GM06990 (cell line): ENCODE measurements at regions not wholly inside any gene's neighbourhood (a gene's known extent, or its start where the extent isn't known, plus 50 kb on each side); places are given as distances from the start of the nearest gene placed in this dataset.

Source experiments
- DNase-seq: peaks from one replicate; pipeline ENCODE4 v3.0.0-alpha.2; 2011; ENCODE audit not compliant: insufficient read length; ENCODE audit errors: extremely low read depth
- H3K27me3 ChIP-seq: replicated peaks from 2 replicates; pipeline ENCODE4 v1.6.0; 2011; ENCODE audit warnings: low read length; ENCODE audit not compliant: control insufficient read depth, insufficient read depth
- H3K36me3 ChIP-seq: 2 replicates; pipeline ENCODE4 v1.5.1; 2011; ENCODE audit warnings: low read length; ENCODE audit not compliant: control insufficient read depth, insufficient read depth
- H3K4me3 ChIP-seq: replicated peaks from 2 replicates; pipeline ENCODE4 v1.5.1; 2011; ENCODE audit warnings: low read depth, mild to moderate bottlenecking, control low read depth, low read length
- CTCF ChIP-seq: IDR thresholded peaks from 2 replicates; pipeline ENCODE4 v1.5.1; 2011; ENCODE audit warnings: low read length, control low read depth, mild to moderate bottlenecking, inconsistent platforms; ENCODE audit not compliant: insufficient read depth, poor library complexity, severe bottlenecking

GRCh38 chr13:40172149-40172591 lies 494.3 kb downstream of the FOXO1 start:
- DNase-seq = no peak
- no peaks in the 10 kb centered on the region for H3K36me3 ChIP-seq
- TF ChIP-seq CTCF = no peak
- no peaks in the 10 kb centered on the region; the same call in 1 of the 2 replicates for H3K27me3 ChIP-seq
- no peak overlapping the region for H3K4me3 ChIP-seq

- no peak for TF ChIP-seq CTCF
- Histone ChIP-seq H3K36me3 (no peaks in the 10 kb centered on the region), H3K4me3 (no peak overlapping the region), H3K27me3 (no peaks in the 10 kb centered on the region; the same call in 1 of the 2 replicates)
- no peak for DNase-seq
Observed at GRCh38 chr13:40172878-40173277, 493.6 kb downstream of the FOXO1 start.

- Histone ChIP-seq H3K27me3 (no peaks in the 10 kb centered on the region; the same call in 1 of the 2 replicates), H3K36me3 (no peaks in the 10 kb centered on the region), H3K4me3 (no peak overlapping the region)
- no peak for TF ChIP-seq CTCF
- DNase-seq = no peak
Observed at GRCh38 chr13:40175639-40176038, 490.8 kb downstream of the FOXO1 start.

- no peak for DNase-seq
- no peak for TF ChIP-seq CTCF
- no peak overlapping the region for H3K4me3 ChIP-seq
- no peaks in the 10 kb centered on the region for H3K36me3 ChIP-seq
- H3K27me3 ChIP-seq = no peaks in the 10 kb centered on the region; the same call in 1 of the 2 replicates
Observed at GRCh38 chr13:40176242-40176641, 490.2 kb downstream of the FOXO1 start.

DNA sequence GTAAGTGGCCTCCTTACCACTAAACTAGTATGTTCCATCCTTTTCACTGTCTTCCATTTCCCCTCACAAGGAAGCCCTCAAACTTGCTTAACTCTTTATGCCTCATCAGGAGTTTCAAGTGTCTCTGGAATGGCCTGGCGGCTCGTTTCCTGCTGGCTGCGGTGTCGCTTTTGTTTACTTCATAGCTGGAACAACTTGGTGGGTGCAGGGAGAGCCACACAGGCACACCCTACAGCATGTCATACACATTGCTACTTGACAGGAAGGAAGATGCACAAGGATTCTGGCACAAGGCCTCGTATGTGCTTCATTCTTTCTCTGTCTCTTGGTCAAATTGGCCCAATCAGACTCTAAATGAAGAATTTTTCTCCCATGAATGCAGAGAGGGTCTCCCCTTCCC lies 488.3 kb downstream of the FOXO1 start:
- Histone ChIP-seq H3K36me3 (no peaks in the 10 kb centered on the region), H3K4me3 (no peak overlapping the region), H3K27me3 (no peaks in the 10 kb centered on the region; the same call in 1 of the 2 replicates)
- no peak for TF ChIP-seq CTCF
- DNase-seq = no peak
